Limb (tissue), 2 donors: ENCODE measurements at regions not wholly inside any gene's neighbourhood (a gene's known extent, or its start where the extent isn't known, plus 50 kb on each side); places are given as distances from the start of the nearest gene placed in this dataset.

ENCODE experiments used
- DNase-seq, 2 donors: peaks; one replicate each; pipeline ENCODE4 v3.0.0-alpha.2; 2016; ENCODE audit errors: extremely low spot score in 2 of 2

DNA sequence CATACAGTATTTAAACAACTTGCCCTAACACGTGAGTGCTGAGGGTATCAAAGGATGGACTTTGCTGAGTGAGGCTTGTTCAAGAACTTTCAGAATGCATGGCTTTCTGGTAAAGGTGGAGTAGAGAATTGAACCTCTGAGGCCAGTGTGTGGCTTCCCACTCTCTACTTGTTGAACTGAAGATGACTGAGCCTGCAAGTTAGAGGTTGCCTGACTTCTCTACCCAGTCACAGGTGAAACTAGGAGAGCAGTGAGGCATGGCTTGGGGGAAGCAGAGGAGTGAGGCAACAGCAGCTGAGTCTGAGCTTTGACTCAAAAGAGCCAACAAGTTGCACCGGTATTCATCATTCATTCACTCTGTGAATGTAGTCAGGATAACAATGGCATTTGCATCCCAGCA is 256.4 kb upstream of the SESN3 start:
- DNase-seq, result no peak

DNA sequence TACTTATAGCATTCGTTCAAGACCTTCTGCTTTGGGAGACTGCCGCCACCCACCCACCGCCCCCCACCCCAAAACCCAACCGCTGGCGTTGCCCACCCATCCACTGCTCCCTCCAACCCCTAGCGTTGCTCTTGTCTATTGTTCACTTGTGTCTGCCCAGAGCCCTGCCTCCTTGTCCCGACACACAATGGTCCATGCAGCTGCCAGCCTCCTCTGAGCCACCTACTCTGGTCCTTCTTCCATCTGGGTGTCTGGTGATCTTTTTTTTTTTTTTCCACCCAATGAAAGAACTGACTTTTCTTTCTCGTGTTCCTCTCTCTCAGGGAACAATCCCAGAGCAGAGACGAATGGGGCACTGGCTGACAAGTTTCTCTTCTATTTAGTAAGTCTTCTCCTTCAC is 256.0 kb upstream of the SESN3 start:
- no peak for DNase-seq

DNA sequence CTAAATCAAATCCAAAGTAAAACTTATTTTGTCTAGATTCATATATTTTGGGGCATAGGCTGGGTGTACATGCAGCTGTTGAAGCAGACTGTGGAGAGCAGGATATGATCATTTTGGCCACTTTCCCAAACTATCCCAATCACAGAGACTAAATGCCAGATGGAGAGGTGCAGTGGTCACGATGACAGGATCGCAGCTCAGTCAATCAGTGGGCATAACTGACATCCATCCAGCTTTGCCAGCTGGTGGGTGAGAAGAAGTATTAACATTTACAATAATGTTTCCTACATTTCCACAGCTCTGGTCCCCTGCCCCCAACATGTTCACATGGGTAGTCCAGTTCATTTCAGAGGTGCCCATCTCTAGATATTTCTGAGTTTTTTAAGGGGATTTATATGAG is 255.5 kb upstream of the SESN3 start:
- no peak for DNase-seq

GRCh38 chr11:95485115-95485900 is 254.3 kb upstream of the SESN3 start:
- no peak for DNase-seq

DNA sequence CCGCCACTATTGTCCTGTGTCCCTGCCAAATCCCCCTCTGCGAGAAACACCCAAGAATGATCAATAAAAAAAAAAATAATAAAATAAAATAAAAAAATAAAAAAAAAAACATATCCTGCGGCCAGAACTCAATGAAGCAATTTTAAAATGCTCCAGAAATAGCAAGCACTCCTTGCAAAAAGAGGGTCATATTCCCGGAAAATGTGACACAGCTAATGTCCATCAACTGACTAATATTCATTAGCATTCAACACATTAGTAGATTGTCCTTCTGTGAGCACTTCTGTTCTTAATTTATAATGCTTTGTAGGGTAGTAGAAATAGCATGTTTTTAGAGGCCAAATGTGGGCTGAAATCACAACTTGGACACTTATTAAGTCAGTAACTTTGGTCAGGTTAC is 252.3 kb upstream of the SESN3 start:
- no peak for DNase-seq

GRCh38 chr11:95478003-95478402 is 247.0 kb upstream of the SESN3 start:
- DNase-seq, result no peak

DNA sequence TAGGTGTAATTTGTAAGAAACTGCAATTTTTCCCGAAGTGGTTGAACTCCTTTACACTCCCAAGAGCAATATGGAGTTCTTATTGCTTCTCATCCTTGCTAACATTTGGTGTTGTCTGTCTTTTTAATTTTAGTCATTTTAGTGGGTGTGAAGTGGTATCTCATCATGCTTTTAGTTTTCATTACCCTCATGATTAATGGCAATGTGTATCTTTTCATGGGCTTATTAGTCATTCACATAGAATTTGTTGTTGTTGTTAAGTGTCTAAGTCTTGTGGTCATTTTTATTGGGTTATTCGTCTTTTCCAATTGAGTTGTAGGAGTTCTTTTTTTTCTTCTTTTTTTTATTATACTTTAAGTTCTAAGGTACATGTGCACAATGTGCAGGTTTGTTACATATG is 238.3 kb upstream of the SESN3 start:
- DNase-seq, result no peak

DNA sequence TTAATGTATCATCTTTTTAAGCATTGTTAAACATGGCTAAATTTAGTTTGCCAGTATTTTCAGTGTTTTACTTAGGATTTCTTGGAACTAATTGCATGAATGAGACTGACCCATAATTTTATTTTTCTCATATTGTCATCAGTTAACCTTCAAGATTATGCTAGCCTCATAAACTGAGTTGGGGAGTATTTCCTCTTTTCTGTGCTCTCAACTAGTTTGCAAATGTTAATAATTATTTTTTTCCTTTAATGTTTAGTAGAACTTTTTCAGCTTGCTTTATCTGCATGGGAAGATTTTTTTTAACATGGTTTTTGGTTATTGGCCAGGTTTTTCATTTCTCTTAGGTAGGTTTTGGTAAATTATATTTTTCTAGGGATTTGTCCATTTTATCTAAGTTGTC is 235.4 kb upstream of the SESN3 start:
- no peak for DNase-seq

DNA sequence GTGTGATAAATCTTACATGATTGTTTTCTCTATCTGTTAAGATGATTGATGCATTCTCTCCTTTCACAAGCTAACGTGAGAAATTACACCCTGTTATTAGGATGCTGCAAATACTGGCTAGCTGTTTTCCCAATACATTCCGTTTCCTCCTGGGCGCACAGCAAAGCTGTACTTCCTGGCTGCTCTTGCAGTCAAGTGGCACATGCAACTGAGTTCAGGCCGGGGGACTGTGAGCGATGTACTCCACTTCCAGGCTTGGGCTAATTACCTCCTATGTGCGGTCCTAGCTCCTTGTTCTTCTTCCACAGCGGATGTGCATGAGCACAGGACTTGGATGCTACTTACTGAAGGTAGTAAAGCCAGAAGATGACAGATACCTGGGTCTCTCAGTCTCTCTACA is 234.9 kb upstream of the SESN3 start:
- no peak for DNase-seq

DNA sequence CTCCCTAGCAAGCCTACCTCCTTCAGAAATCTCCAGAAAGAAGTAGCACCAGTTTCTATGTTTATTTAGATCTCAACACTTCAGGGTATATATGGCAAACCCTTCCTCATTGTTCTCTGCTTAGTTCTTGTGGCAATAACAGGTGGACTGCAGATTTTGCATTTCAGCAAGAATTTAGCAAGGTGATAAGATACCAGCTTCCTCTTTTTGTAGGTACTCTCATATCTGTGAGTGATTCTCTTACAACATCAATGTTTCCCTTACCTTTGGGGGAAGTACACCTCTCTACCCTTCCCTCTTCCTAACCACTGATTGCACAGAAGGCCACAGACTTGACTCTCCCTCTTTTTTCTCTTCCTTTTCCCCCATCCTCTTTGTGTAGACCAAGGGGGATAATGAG is 230.9 kb upstream of the SESN3 start:
- DNase-seq, result no peak

- DNase-seq, result no peak
Measured at GRCh38 chr11:95461348-95461747, 230.3 kb upstream of the SESN3 start.

- DNase-seq, result no peak
Measured at GRCh38 chr11:95459291-95460042, 228.5 kb upstream of the SESN3 start.

DNA sequence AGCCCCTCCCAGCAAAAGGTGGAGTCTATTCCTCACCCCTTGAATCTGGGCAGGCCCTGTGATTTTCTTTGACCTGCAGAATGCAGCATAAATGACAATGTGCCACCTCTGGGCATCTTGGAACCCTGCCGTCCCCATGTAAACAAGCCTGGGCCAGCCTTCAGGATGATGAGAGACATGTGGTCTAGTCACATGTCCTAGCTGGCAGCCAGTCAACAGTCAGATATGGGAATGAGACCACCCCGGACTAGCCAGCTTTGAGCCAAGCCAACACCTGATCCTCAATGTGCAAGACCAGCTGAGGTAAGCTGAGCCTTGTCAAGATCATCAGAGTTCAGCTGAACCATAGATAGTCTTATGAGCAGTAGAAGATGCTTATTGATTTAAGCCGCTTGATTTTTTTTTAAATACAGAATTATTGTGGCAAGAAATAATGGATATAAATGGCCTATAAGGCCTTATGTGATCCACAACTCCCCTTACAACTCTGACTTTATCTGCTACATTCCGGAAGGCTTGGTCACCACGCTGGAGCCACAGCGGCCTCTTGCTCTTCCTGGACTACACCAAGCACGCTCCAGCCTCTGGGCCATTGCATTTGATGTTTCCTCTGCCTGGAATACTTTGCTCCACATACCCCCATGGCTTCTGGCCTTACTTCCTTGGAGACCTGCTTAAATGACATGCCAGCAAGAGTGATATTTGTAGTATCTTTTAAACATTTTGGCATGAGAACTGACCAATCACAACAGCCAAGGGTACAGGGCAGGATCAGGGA is 225.9 kb upstream of the SESN3 start:
- no peak for DNase-seq

DNA sequence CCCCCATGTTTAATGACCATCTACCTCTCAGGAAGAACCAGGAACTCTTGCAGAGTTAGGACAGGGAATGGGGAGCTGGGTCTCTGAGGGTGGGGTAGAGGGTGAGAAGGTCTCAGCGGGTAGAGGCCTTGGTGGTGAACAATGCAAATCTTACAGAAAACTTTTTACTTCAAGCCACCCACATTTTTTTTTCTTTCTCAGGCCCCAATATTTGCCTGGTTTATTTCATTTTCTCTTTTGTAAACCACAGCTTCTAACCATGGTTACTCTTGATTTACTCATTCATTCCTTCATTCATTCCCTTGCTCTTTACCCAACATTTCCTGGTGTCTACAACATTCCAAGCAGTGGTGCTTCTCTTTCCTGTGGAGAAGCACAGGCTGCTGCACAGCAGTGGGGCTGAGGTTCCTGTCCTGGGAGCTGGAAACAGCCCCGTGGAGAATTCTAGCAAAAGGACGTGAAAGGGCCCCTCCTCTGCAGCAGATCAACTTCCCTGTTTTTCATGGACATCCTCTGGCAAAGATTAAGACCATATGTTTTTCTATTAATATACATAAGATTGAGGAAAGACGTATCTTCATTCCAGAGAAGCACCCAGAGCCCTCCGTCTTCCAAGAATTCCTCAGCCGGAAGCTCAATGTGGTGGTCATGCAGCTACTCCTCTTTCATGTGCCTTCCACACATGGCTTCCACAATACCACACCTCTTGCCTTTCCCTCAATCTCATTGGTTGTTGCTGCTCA is 224.4 kb upstream of the SESN3 start:
- DNase-seq, result no peak

DNA sequence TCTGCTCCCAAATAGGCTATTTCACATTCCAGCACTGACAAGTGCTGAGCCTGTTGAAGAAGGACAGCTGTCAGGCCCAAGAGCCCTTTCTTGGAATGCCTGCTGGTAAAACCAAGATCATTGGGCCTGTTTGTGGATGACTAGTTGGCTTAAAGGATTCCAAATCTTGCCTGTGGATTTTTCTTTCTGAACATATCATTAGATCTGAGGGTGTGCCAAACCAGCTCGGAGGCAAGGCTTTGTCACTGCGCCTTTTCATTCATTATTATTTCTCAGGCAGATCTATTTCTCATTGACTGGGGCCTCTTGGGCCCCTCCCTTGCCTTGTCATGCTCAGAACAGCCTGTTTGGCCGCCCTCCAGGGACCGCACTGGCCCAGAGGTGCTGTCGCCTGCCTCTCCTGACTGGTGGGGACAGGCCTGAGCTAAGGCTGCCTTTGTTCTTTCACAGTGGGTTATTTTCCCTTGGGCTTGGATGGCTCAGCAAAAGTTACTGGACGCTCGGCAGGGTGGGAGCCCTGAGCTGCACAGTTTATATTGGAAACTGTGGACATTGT is 222.7 kb upstream of the SESN3 start:
- no peak for DNase-seq

DNA sequence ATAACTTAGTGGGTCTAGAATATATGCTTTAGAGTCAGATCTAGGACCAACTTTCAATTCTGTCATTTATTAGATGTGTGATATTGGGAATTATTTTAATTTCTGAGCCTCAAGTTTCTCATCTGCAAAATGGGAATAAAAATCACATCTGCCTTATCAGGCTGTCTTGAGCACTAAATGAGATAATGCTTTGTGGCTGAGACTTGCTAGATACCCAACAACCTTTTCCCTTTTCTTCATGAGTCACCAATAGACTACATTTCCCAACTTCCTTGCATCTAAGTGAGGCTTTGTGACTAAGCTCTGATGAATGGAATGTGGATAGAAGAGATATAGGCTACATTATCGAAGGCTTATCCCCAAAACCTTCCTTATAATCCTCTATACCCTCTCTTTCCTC is 220.7 kb upstream of the SESN3 start:
- DNase-seq, result no peak

- no peak for DNase-seq
Measured at GRCh38 chr11:95451261-95451660, 220.3 kb upstream of the SESN3 start.

DNA sequence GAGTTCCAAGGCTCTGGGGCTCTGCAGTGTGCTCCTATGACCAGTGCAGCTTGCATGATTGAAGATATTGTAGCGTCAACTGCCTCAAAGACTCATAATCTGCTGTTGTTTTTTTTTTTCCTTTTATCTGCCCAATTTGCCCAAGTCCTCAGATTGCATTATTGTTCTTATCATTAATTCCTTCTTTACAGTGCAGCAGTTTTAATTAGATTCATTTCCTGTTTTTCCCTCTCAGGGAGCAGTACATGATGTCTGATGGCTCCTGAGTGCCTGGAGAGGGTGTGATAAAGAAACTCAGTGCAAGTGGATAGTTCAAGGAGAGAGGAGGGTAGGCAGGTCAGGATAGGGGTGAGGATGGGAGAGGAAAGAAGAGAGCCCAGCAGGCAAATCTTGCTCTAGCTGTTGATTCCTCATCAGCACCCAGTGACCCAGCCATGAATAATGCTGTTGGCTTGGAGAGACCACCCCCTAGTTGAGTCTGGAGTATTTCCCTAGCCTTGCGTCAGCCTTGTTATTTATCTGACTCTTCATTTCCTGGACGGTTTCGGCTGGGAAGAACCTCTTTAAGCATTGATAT is 219.6 kb upstream of the SESN3 start:
- no peak for DNase-seq

DNA sequence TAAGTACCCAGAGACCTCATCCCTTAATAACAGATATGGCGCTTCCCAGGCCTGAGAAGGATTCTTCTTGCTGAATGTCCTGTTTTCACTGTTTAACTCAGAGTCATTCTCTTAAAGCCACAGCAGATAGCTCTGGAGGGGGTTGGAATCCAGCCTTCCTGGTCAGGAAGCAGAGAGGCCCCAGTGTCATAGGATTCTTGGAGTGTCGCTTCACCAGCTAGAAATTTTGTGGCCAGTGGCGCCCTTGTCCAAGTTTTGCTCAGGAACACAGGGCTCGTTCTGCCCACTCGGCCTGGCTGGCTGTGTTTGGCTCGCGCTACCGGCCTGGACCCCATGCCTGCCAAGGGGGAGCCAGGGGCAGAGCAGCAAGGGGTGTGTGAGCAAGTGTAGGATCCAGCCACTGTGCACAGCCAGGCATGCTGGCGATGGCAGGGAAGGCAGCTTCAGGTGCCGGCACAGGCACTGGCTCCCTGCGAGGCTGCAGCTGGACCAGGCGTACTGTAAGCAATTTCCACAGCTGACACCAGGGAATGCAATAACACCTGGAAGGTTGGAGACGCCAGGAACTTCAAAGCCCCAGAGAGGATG is 214.8 kb upstream of the SESN3 start:
- no peak for DNase-seq
